Karpas-422 (cell line): ENCODE measurements at regions not wholly inside any gene's neighbourhood (a gene's known extent, or its start where the extent isn't known, plus 50 kb on each side); places are given as distances from the start of the nearest gene placed in this dataset.
"Not testable (repeated sequence)": the region's sequence is repeated elsewhere in the genome, so short reads cannot be mapped to it uniquely, and the experiment has no call there.

Experiments
- DNase-seq: peaks from one replicate; pipeline ENCODE4 v3.0.0-alpha.2; 2015
- H2AFZ ChIP-seq: fragments of 200-600 bp; sonication (generic); 2 replicates; pipeline ENCODE4 v1.6.1; 2014; ENCODE audit warnings: antibody characterized with exemption, low read length, mixed read lengths
- H3K27ac ChIP-seq: fragments of 200-600 bp; sonication (generic); 2 replicates; pipeline ENCODE4 v1.5.1; 2014; ENCODE audit warnings: mild to moderate bottlenecking, low read length, moderate library complexity
- H3K27me3 ChIP-seq: fragments of 200-600 bp; sonication (generic); 2 replicates; pipeline ENCODE4 v1.6.1; 2014; ENCODE audit warnings: low read length, mixed read lengths
- H3K36me3 ChIP-seq: fragments of 200-600 bp; sonication (generic); 2 replicates; pipeline ENCODE4 v1.6.1; 2014; ENCODE audit warnings: low read length, mixed read lengths; ENCODE audit not compliant: insufficient read depth
- H3K4me1 ChIP-seq: fragments of 200-600 bp; sonication (generic); 2 replicates; pipeline ENCODE4 v1.6.1; 2014; ENCODE audit warnings: mild to moderate bottlenecking, low read length, mixed read lengths
- H3K4me2 ChIP-seq: fragments of 200-600 bp; sonication (generic); 2 replicates; pipeline ENCODE4 v1.6.1; 2014; ENCODE audit warnings: low read length, low read depth, mild to moderate bottlenecking; ENCODE audit not compliant: poor library complexity, severe bottlenecking
- H3K4me3 ChIP-seq: fragments of 200-600 bp; sonication (generic); 2 replicates; pipeline ENCODE4 v1.5.1; 2014; ENCODE audit warnings: mild to moderate bottlenecking, antibody characterized with exemption, low read length, mixed read lengths
- H3K79me2 ChIP-seq: fragments of 200-600 bp; sonication (generic); 2 replicates; pipeline ENCODE4 v1.6.1; 2014; ENCODE audit warnings: mild to moderate bottlenecking, low read length, mixed read lengths
- H3K9ac ChIP-seq: fragments of 200-600 bp; sonication (generic); 2 replicates; pipeline ENCODE4 v1.6.0; 2014; ENCODE audit warnings: low read length
- H3K9me2 ChIP-seq: fragments of 200-600 bp; sonication (generic), shearing (Covaris generic); replicated peaks from 2 replicates; pipeline ENCODE4 v1.6.0; 2014; ENCODE audit warnings: mild to moderate bottlenecking, low read length, moderate library complexity; ENCODE audit not compliant: insufficient read depth
- H3K9me3 ChIP-seq: fragments of 300-700, 200-600 bp; sonication (generic); 2 replicates; pipeline ENCODE4 v1.6.1; 2014; ENCODE audit warnings: low read length, mixed read lengths
- H4K20me1 ChIP-seq: fragments of 200-600 bp; sonication (generic); 2 replicates; pipeline ENCODE4 v1.6.1; 2014; ENCODE audit warnings: mild to moderate bottlenecking, antibody characterized with exemption, low read length, low read depth; ENCODE audit not compliant: insufficient read depth

DNA sequence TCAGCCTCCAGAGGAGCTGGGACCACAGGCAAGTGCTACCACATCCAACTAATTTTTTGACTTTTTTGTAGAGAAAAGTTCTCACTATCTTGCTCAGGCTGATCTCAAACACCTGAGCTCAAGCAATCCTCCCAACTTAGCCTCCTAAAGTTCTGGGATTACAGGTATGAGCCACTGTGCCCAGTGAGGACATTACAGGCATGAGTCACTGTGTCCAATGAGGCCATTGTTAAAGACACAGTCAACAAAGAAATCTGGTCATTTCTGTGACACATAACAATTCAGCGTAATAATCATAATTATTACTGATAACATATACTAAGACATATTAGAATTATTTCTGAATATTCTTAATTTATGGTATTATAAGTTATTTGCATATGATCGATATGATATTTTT lies 463.4 kb upstream of the NDN start:
- no peaks in the 10 kb centered on the region for H3K79me2 ChIP-seq
- H3K36me3 ChIP-seq, result no peaks in the 10 kb centered on the region
- no peaks in the 10 kb centered on the region for H3K9me2 ChIP-seq
- no peak overlapping the region for H2AFZ ChIP-seq
- no peaks in the 10 kb centered on the region for H4K20me1 ChIP-seq
- no peaks in the 10 kb centered on the region for H3K4me1 ChIP-seq
- no peaks in the 10 kb centered on the region for H3K27me3 ChIP-seq
- H3K4me2 ChIP-seq, result no peak overlapping the region
- peaks cover 7% of the 10 kb centered on the region; the same call in 1 of the 2 replicates for H3K9me3 ChIP-seq
- no peak for DNase-seq
- no peak overlapping the region for H3K9ac ChIP-seq
- H3K4me3 ChIP-seq, result no peak overlapping the region
- H3K27ac ChIP-seq, result no peak overlapping the region

GRCh38 chr15:24158306-24158705 lies 471.2 kb upstream of the NDN start:
- DNase-seq, H3K9me2 ChIP-seq, H2AFZ ChIP-seq, H3K36me3 ChIP-seq, H3K79me2 ChIP-seq, H3K4me2 ChIP-seq, H3K4me1 ChIP-seq, H3K27ac ChIP-seq, H3K9ac ChIP-seq, H3K4me3 ChIP-seq, H4K20me1 ChIP-seq, H3K9me3 ChIP-seq, H3K27me3 ChIP-seq: not testable (repeated sequence)

- not testable (repeated sequence) for H2AFZ ChIP-seq, H3K4me3 ChIP-seq, H4K20me1 ChIP-seq, DNase-seq, H3K9ac ChIP-seq, H3K9me2 ChIP-seq, H3K4me2 ChIP-seq, H3K27ac ChIP-seq, H3K79me2 ChIP-seq, H3K4me1 ChIP-seq, H3K9me3 ChIP-seq, H3K27me3 ChIP-seq, H3K36me3 ChIP-seq
Measured at GRCh38 chr15:24165512-24165911, 478.4 kb upstream of the NDN start.

DNA sequence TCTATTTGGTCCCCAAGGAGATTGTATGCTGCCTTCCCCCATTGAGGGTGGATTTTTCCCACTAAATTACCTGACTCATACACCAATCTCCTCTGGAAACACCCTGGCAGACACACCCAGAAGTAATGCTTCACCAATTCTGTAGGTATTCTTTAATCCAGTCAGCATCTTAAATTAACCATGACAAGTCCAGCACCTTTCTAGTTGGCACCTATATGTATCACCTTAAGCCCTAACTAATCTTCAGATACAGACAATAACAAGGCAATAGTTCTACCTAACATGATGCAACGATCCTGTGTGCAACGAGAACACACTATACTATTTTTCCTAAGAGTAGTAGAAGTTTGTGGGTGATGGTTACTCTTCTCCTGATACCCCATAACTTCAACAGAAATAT lies 473.3 kb upstream of the NPAP1 start:
- H3K9me3 ChIP-seq, H4K20me1 ChIP-seq, DNase-seq, H3K9ac ChIP-seq, H3K27ac ChIP-seq, H3K36me3 ChIP-seq, H3K4me2 ChIP-seq, H2AFZ ChIP-seq, H3K4me3 ChIP-seq, H3K4me1 ChIP-seq, H3K79me2 ChIP-seq, H3K9me2 ChIP-seq, H3K27me3 ChIP-seq: not testable (repeated sequence)

DNA sequence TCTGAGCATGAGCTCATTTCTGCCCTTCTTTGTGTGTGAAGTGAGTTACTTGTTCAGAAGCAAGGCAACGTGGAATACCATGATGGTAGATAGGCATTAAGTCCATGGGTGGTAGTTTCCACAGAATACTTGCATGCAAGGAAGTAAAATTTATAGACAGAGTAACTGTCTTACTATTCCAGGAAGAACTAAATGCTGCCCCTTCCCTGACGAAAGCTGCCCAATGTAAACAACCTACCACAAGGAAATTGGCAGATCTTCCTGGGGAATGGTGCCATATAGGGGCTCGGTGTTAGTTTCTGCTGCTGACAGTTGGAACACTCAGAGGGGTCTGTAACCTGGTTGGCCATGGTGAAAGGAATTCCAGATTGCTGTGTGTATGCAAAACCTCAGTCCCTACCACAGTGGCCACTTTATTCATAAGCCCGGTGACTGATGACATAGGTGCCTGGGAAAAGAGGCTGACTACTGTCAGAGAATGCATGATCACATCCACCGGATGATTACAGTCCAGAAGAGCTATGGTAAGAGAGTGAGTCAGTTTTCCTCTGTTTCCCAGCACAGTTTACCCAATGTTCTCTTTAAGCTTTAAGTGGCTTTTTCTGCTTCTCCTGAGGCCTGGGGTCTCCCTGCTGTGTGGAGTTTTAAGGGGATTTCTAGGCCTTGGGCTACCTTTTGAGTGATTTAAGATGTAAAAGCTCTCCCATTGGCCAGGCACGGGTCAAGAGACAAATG lies 463.7 kb upstream of the NPAP1 start:
- H3K27me3 ChIP-seq, H2AFZ ChIP-seq, H4K20me1 ChIP-seq: not testable (repeated sequence)

DNA sequence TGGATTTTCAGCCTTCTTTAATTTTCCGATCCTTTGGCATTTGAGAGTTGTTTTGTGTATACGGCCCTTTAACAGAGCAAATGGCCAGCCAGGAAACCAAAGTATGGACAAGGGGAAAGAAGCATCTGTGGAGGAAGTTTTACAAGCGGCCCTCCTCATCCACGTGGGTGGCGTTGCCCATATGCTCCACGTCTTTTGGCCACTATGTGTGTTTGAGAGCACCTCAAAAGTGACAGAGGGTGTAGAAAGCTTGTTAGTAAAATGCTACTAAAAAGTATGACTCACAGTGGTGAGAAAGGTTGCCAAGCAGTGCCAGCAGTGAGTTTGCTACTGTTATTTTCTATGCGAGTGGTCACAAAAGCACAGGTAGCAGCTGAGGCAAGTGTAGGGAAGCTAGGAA lies 451.8 kb upstream of the NPAP1 start:
- Histone ChIP-seq H3K79me2 (no peaks in the 10 kb centered on the region), H3K9me2 (no peaks in the 10 kb centered on the region), H3K27me3 (no peaks in the 10 kb centered on the region), H3K4me2 (no peak overlapping the region), H3K4me1 (no peaks in the 10 kb centered on the region), H2AFZ (no peak overlapping the region), H4K20me1 (no peaks in the 10 kb centered on the region), H3K9me3 (peaks cover 24% of the 10 kb centered on the region), H3K4me3 (no peak overlapping the region), H3K36me3 (no peaks in the 10 kb centered on the region), H3K9ac (no peak overlapping the region), H3K27ac (no peak overlapping the region)
- DNase-seq, result no peak

More for the DNA sequence above, 463.7 kb upstream of the NPAP1 start:
- H3K36me3 ChIP-seq, DNase-seq, H3K9me3 ChIP-seq, H3K9ac ChIP-seq, H3K79me2 ChIP-seq, H3K4me2 ChIP-seq, H3K4me1 ChIP-seq, H3K27ac ChIP-seq, H3K9me2 ChIP-seq, H3K4me3 ChIP-seq: not testable (repeated sequence)

DNA sequence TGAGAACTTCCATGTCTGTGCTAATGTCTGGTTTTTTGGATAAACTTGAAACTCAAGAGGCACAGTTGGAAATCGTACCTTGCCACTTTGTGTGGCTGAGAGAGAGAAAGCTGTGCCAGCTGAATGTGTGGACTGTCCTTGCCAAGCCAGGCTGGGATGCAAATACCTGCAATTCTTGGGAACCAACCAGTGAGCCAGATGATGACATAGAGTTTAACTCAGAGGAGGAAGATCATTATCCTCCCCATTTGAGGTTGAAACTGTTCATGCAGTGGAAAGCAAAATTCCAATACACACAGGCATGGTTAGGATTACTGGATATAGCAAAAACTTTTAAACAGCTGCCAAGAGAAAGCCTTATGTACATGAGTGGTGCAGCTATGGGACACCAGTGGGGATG lies 451.4 kb upstream of the NPAP1 start:
- no peaks in the 10 kb centered on the region for H3K79me2 ChIP-seq
- no peak overlapping the region for H3K27ac ChIP-seq
- no peaks in the 10 kb centered on the region for H3K4me1 ChIP-seq
- H3K36me3 ChIP-seq, result no peaks in the 10 kb centered on the region
- no peaks in the 10 kb centered on the region for H3K9me2 ChIP-seq
- H4K20me1 ChIP-seq, result no peaks in the 10 kb centered on the region
- DNase-seq, result no peak
- no peak overlapping the region for H3K4me2 ChIP-seq
- peaks cover 24% of the 10 kb centered on the region for H3K9me3 ChIP-seq
- no peak overlapping the region for H2AFZ ChIP-seq
- no peak overlapping the region for H3K4me3 ChIP-seq
- H3K9ac ChIP-seq, result no peak overlapping the region
- H3K27me3 ChIP-seq, result no peaks in the 10 kb centered on the region

DNA sequence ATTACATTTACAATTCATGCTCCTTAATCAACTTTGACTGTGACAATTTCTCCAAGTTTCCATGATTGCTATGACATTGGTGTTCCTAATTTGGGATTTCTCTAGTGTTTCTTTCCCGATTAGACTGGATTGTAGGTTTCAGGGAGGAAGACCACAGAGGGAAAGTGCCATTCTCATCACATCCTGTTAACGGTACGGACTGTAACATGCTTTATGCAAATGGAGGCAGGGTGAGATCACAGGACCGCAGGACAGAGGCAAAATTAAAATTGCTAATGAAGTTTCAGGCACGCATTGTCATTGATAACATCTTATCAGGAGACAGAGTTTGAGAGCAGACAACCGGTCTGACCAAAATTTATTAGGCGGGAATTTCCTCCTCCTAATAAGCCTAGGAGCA lies 446.7 kb upstream of the NPAP1 start:
- DNase-seq, H3K4me2 ChIP-seq, H4K20me1 ChIP-seq, H3K4me1 ChIP-seq, H3K4me3 ChIP-seq, H3K36me3 ChIP-seq, H2AFZ ChIP-seq, H3K27ac ChIP-seq, H3K9me2 ChIP-seq, H3K27me3 ChIP-seq, H3K79me2 ChIP-seq, H3K9ac ChIP-seq: not testable (repeated sequence)
- H3K9me3 ChIP-seq, result peaks cover 13% of the 10 kb centered on the region

- not testable (repeated sequence) for H3K4me3 ChIP-seq, H3K4me1 ChIP-seq, H2AFZ ChIP-seq, H3K36me3 ChIP-seq, DNase-seq, H3K9me3 ChIP-seq, H3K27ac ChIP-seq, H3K27me3 ChIP-seq, H3K79me2 ChIP-seq, H3K9me2 ChIP-seq, H3K9ac ChIP-seq, H4K20me1 ChIP-seq, H3K4me2 ChIP-seq
Measured at GRCh38 chr15:24233134-24233533, 442.4 kb upstream of the NPAP1 start.
